ENCODE measurements at regions not wholly inside any gene's neighbourhood (a gene's known extent, or its start where the extent isn't known, plus 50 kb on each side); places are given as distances from the start of the nearest gene placed in this dataset.

GRCh38 chr9:13967011-13967410 is 346.9 kb downstream of the NFIB start:
- H3K27me3 ChIP-seq (ENCODE audit: control insufficient read depth, insufficient read depth, low read length) = no peaks in the 10 kb centered on the region
- in situ Hi-C loops (cut with HindIII; ENCODE audit: low pct_unique_long_range_greater_than_20kb, low sequenced_read_pairs) (no loop called here), intact Hi-C loops (cut with micrococcal nuclease; ENCODE audit: unreplicated experiment) (no loop called here)
- POLR2A ChIA-PET = interaction anchor here (0.6 kb wide), 1 partner anchor 137 kb away, joined by 3 read pairs; no protein-coding TSS in a partner anchor
- CTCF ChIA-PET = no interaction called here
- H3K27ac ChIP-seq (ENCODE audit: low read length) = no peak overlapping the region
- ATAC-seq (no peak), DNase-seq (ENCODE audit: low read depth, low spot score) (no peak)
- H3K4me3 ChIP-seq (ENCODE audit: low read depth in 2 of 2, low read length in 2 of 2) = no peak overlapping the region
- no peak for TF ChIP-seq CTCF (IDR thresholded peaks at IDR 0.05)
- no peak for TF ChIP-seq SIN3A (IDR thresholded peaks at IDR 0.05; ENCODE audit: borderline replicate concordance, insufficient read depth, low read depth, low read length)
- TF ChIP-seq TCF7L2 (IDR thresholded peaks at IDR 0.05; ENCODE audit: low read depth, low read length) = no peak
- TF ChIP-seq REST (IDR thresholded peaks at IDR 0.05; ENCODE audit: insufficient read depth in 1 of 2, low read depth in 2 of 2, low read length in 1 of 2) = no peak
- no peak for TF ChIP-seq POLR2AphosphoS5 (IDR thresholded peaks at IDR 0.05; ENCODE audit: low read depth, low read length)
- no peaks in the 10 kb centered on the region for H3K4me1 ChIP-seq (ENCODE audit: control insufficient read depth, insufficient read depth, low read length)
- BruUV-seq (replicated peaks) = no TSS peak
- no peaks in the 10 kb centered on the region for H3K36me3 ChIP-seq (ENCODE audit: control insufficient read depth, insufficient read depth, low read length)
- H3K9me3 ChIP-seq (ENCODE audit: control insufficient read depth, insufficient read depth, low read depth, low read length) = no peaks in the 10 kb centered on the region

- POLR2A ChIA-PET = no interaction called here
- no peak for ATAC-seq
- no peak for DNase-seq (ENCODE audit: low read depth, low spot score)
- CTCF ChIA-PET = no interaction called here
- no peak overlapping the region for H3K4me3 ChIP-seq (ENCODE audit: low read depth in 2 of 2, low read length in 2 of 2)
- intact Hi-C loops (cut with micrococcal nuclease; ENCODE audit: unreplicated experiment) = no loop called here
- H3K9me3 ChIP-seq (ENCODE audit: control insufficient read depth, insufficient read depth, low read depth, low read length) = no peaks in the 10 kb centered on the region
- no peaks in the 10 kb centered on the region for H3K27me3 ChIP-seq (ENCODE audit: control insufficient read depth, insufficient read depth, low read length)
- BruUV-seq (replicated peaks) = no TSS peak
- in situ Hi-C loops (cut with HindIII; ENCODE audit: low pct_unique_long_range_greater_than_20kb, low sequenced_read_pairs) = no loop called here
- H3K36me3 ChIP-seq (ENCODE audit: control insufficient read depth, insufficient read depth, low read length) = no peaks in the 10 kb centered on the region
- TF ChIP-seq REST (IDR thresholded peaks at IDR 0.05; ENCODE audit: insufficient read depth in 1 of 2, low read depth in 2 of 2, low read length in 1 of 2) = no peak
- TF ChIP-seq SIN3A (IDR thresholded peaks at IDR 0.05; ENCODE audit: borderline replicate concordance, insufficient read depth, low read depth, low read length) = no peak
- TF ChIP-seq TCF7L2 (IDR thresholded peaks at IDR 0.05; ENCODE audit: low read depth, low read length) = no peak
- no peak for TF ChIP-seq POLR2AphosphoS5 (IDR thresholded peaks at IDR 0.05; ENCODE audit: low read depth, low read length)
- TF ChIP-seq CTCF (IDR thresholded peaks at IDR 0.05) = no peak
- no peak overlapping the region for H3K27ac ChIP-seq (ENCODE audit: low read length)
- no peaks in the 10 kb centered on the region for H3K4me1 ChIP-seq (ENCODE audit: control insufficient read depth, insufficient read depth, low read length)
These were observed 350.8 kb downstream of the NFIB start for GRCh38 chr9:13963005-13963653.
